Fibroblast of lung (primary cell): ENCODE measurements at regions not wholly inside any gene's neighbourhood (a gene's known extent, or its start where the extent isn't known, plus 50 kb on each side); places are given as distances from the start of the nearest gene placed in this dataset.

Experiments used
- CTCF ChIP-seq, 2 donors: IDR thresholded peaks in 1 of 2; conservative IDR thresholded peaks in 1 of 2; 1 replicate in 1 of 2; 2 replicates in 1 of 2; pipeline ENCODE4 v1.5.1; 2011 to 2012; ENCODE audit warnings: low read length in 2 of 2, control low read depth in 1 of 2, inconsistent platforms in 1 of 2, low read depth in 1 of 2, mild to moderate bottlenecking in 1 of 2
- EZH2 ChIP-seq: IDR thresholded peaks from 2 replicates; pipeline ENCODE4 v1.5.1; 2012; ENCODE audit warnings: low read length, control low read depth, mild to moderate bottlenecking; ENCODE audit errors: missing control alignments

DNA sequence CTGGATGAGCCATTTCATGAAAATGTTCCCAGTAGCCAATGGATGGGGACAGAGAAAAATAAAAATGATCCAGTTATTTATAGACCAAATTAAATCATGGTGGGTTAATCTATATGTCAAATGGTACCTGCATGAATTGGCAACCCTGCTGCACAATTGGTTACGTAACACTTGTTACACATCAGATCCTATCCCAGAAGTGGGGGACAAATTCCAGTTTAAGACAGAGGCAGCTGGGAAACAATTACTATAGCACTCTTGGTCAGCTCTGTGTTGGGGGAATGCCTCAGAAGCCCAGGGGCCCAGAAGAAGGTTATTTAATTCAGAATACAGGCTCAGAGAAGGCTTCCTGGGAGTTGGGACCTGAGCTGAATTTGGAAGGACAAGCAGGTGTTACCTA, 81.1 kb upstream of the FLT1 start:
- TF ChIP-seq CTCF (conservative IDR thresholded peaks at IDR 0.05 in 1 of 2, IDR thresholded peaks at IDR 0.05 in 1 of 2; ENCODE audit: low read depth in 1 of 2, low read length in 2 of 2) (no peak), EZH2 (no peak)
